ENCODE measurements at regions not wholly inside any gene's neighbourhood (a gene's known extent, or its start where the extent isn't known, plus 50 kb on each side); places are given as distances from the start of the nearest gene placed in this dataset.
"Not testable (repeated sequence)": the region's sequence is repeated elsewhere in the genome, so short reads cannot be mapped to it uniquely, and the experiment has no call there.

- H3K36me3 Mint-ChIP-seq (ENCODE audit: low read depth) = no peaks in the 10 kb centered on the region
- no peaks in the 10 kb centered on the region for H3K9me3 Mint-ChIP-seq
- H3K27ac Mint-ChIP-seq = no peak overlapping the region
- H3K27me3 Mint-ChIP-seq = peaks cover 9% of the 10 kb centered on the region
- DNase-seq = no peak
- ChIA-PET POLR2A (no interaction called here), CTCF (no interaction called here)
- H3K4me1 Mint-ChIP-seq = no peaks in the 10 kb centered on the region
- H3K4me3 Mint-ChIP-seq = no peak overlapping the region
Measured at GRCh38 chr15:77834276-77834990, 201.7 kb upstream of the LINGO1 start.

- H3K9me3 Mint-ChIP-seq = no peaks in the 10 kb centered on the region
- H3K4me3 Mint-ChIP-seq = no peak overlapping the region
- peaks cover 5% of the 10 kb centered on the region for H3K27me3 Mint-ChIP-seq
- ChIA-PET POLR2A (no interaction called here), CTCF (no interaction called here)
- H3K4me1 Mint-ChIP-seq = no peaks in the 10 kb centered on the region
- no peak overlapping the region for H3K27ac Mint-ChIP-seq
- no peak for DNase-seq
- H3K36me3 Mint-ChIP-seq (ENCODE audit: low read depth) = no peaks in the 10 kb centered on the region
Measured at GRCh38 chr15:77832874-77833273, 200.2 kb upstream of the LINGO1 start.

DNA sequence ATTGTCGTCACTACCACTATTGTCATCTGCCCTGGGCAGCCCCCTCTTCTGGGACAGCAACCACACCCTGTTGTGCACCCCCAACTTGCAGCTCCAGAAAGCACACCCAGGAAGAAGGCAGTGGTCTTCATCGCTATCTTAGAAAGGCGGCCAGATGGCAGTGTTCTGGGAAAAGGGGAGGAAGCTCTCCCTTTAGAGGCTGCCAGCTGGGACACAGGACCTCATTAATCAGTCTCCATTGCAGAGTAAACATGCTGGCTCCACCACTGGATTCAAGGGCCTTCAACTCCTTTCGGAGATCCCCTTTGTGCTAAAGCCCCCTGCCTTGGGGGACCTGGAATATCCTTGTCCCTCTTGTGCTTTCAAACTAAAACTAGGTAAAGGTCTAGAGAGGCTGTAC is 199.3 kb upstream of the LINGO1 start:
- Mint-ChIP-seq H3K36me3 (ENCODE audit: low read depth) (no peaks in the 10 kb centered on the region), H3K27me3 (peaks cover 3% of the 10 kb centered on the region), H3K9me3 (no peaks in the 10 kb centered on the region), H3K4me1 (no peaks in the 10 kb centered on the region), H3K27ac (no peak overlapping the region), H3K4me3 (no peak overlapping the region)
- ChIA-PET POLR2A (no interaction called here), CTCF (interaction anchor here (1.9 kb wide), 1 partner anchor 11 kb away, joined by 8 read pairs; no protein-coding TSS in a partner anchor)
- no peak for DNase-seq

DNA sequence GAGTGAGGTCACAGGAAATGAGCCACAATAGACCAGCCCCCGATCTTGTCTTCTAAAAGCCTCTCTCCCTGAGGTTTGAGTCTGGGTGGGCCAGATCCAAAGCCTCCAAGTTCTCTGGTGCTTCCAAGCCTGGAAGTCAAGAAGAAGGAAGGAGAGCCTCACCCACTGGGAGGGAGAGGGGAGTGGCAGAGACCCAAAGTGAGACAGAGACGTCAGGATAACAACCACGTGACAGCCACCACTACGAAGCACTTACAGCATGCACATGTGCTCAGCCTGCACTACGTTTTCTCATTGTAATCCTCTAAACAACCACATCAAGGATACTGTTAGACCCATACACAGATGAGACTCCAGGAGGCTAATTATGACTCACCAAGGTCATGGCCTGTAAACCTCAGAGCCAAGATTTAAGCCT is 197.3 kb upstream of the LINGO1 start:
- no peaks in the 10 kb centered on the region for H3K9me3 Mint-ChIP-seq
- CTCF ChIA-PET = no interaction called here
- H3K4me1 Mint-ChIP-seq = no peaks in the 10 kb centered on the region
- no peaks in the 10 kb centered on the region for H3K36me3 Mint-ChIP-seq (ENCODE audit: low read depth)
- POLR2A ChIA-PET = no interaction called here
- no peak overlapping the region for H3K4me3 Mint-ChIP-seq
- peaks cover 5% of the 10 kb centered on the region for H3K27me3 Mint-ChIP-seq
- no peak for DNase-seq
- H3K27ac Mint-ChIP-seq = no peak overlapping the region

DNA sequence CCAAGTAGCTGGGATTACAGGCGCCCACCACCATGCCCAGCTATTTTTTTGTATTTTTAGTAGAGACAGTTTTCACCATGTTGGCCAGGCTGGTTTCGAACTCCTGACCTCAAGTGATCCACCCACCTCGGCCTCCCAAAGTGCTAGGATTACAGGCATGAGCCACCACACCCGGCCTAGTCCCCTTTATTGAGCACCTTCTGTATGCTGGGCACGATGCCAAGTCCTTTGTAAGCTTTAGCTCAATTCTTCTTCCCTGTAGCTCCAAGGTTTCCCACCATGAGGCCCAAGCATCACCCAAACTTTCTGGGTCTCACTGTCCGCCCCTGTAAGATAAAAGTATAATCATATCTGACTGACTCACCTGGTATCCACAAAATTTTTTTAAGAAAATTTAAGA is 196.6 kb upstream of the LINGO1 start:
- POLR2A ChIA-PET = not testable (repeated sequence)

GRCh38 chr15:77827860-77828259 is 195.1 kb upstream of the LINGO1 start:
- H3K27ac Mint-ChIP-seq = no peak overlapping the region
- no peaks in the 10 kb centered on the region for H3K9me3 Mint-ChIP-seq
- peaks cover 9% of the 10 kb centered on the region for H3K27me3 Mint-ChIP-seq
- H3K4me1 Mint-ChIP-seq = no peaks in the 10 kb centered on the region
- DNase-seq = no peak
- ChIA-PET POLR2A (no interaction called here), CTCF (no interaction called here)
- H3K36me3 Mint-ChIP-seq (ENCODE audit: low read depth) = no peaks in the 10 kb centered on the region
- no peak overlapping the region for H3K4me3 Mint-ChIP-seq

More for the DNA sequence above, 196.6 kb upstream of the LINGO1 start:
- H3K4me1 Mint-ChIP-seq; H3K9me3 Mint-ChIP-seq; H3K27ac Mint-ChIP-seq; H3K27me3 Mint-ChIP-seq; DNase-seq; CTCF ChIA-PET; H3K4me3 Mint-ChIP-seq; H3K36me3 Mint-ChIP-seq (ENCODE audit: low read depth): not testable (repeated sequence)

DNA sequence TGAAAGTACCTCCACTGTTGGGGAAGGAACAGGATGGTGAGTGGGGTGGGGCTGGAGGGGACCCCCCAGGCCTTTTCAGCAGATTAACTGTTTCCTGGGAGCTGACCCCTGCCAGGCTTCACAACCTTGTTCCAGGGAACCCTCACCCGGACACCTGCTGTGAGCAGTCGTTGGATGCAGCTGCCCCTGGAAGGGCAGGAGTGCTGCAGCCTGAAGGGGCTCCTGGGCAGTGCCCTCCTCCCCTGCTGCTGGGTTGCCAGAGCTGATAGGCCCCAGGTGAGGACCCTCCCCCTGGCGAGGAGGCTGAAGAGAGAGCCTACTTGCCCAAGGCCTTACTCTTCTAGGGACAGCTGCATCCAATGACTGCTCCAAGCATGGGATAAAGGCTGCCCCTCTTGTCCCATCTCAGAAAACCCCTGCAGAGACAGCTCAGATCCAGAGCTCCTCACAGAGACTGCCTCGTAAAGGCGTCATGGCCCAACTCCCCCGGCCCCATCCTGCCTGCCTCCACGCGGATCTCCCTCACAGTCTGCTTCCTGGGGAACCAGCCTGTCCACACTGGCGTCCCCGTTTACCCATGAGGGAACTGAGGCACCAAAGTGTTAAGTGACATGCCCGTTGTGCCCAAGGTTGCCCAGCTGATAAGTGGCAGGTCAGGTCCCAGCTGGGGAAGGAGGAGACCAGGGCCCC is 193.4 kb upstream of the LINGO1 start:
- DNase-seq = no peak
- no peaks in the 10 kb centered on the region for H3K4me1 Mint-ChIP-seq
- H3K4me3 Mint-ChIP-seq = no peak overlapping the region
- no peaks in the 10 kb centered on the region for H3K9me3 Mint-ChIP-seq
- H3K27ac Mint-ChIP-seq = no peak overlapping the region
- CTCF ChIA-PET = no interaction called here
- POLR2A ChIA-PET = no interaction called here
- no peaks in the 10 kb centered on the region for H3K36me3 Mint-ChIP-seq (ENCODE audit: low read depth)
- H3K27me3 Mint-ChIP-seq = peaks cover 24% of the 10 kb centered on the region

GRCh38 chr15:77825546-77825945 is 192.8 kb upstream of the LINGO1 start:
- Mint-ChIP-seq H3K27me3 (peaks cover 30% of the 10 kb centered on the region), H3K9me3 (no peaks in the 10 kb centered on the region), H3K36me3 (ENCODE audit: low read depth) (no peaks in the 10 kb centered on the region), H3K4me3 (no peak overlapping the region), H3K4me1 (peaks cover 2% of the 10 kb centered on the region), H3K27ac (no peak overlapping the region)
- no peak for DNase-seq
- POLR2A ChIA-PET = no interaction called here
- CTCF ChIA-PET = no interaction called here

GRCh38 chr15:77825252-77825542 is 192.5 kb upstream of the LINGO1 start:
- Mint-ChIP-seq H3K4me3 (no peak overlapping the region), H3K9me3 (no peaks in the 10 kb centered on the region), H3K36me3 (ENCODE audit: low read depth) (no peaks in the 10 kb centered on the region), H3K4me1 (peaks cover 4% of the 10 kb centered on the region), H3K27me3 (peaks cover 33% of the 10 kb centered on the region), H3K27ac (no peak overlapping the region)
- no peak for DNase-seq
- CTCF ChIA-PET = no interaction called here
- POLR2A ChIA-PET = no interaction called here

DNA sequence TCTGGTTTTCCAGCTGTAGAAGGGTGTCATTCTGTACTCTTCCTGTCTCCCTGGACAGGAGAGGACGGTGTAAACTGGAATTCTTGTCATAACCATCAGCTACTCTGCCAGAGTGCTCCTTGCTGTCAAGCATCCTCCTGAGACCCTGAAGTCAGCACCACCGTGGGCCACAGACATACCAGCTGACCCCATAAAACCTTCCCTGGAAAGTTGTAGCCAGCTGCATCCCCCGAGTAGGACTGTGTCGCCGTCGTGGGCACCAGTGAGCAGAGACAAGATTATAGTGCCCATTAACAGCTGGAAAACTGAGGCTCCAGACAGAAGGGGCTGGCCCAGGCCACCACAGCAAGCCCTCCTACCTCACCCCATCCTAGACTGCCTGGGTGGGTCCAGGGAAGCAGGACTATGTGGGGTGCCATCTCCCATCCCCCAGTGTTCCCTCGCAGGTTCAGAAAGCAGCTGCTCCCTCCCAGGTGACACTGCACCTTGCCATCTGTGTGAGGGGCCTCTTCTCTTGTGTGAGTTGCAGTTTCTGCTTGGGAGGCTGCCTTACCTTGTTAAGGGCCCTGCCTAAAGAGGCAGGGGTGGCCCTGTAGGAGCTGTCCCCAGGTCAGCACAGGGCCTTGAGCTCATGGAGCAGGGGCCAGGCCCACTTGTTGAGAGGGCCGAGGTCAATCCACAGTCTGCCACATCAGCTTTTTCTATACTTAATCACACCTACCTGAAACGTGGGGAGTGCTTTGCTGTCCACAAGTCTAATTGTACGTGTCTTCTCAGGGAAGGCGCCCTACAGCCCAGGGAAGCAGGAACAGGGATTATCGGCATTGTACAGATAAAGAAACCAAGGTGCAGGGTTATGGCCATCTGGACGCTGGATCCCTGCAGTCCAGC is 191.9 kb upstream of the LINGO1 start:
- DNase-seq = no peak
- Mint-ChIP-seq H3K4me1 (peaks cover 4% of the 10 kb centered on the region), H3K36me3 (ENCODE audit: low read depth) (no peaks in the 10 kb centered on the region), H3K4me3 (no peak overlapping the region), H3K9me3 (no peaks in the 10 kb centered on the region), H3K27me3 (peaks cover 33% of the 10 kb centered on the region), H3K27ac (no peak overlapping the region)
- CTCF ChIA-PET = no interaction called here
- POLR2A ChIA-PET = no interaction called here

GRCh38 chr15:77823736-77824135 is 191.0 kb upstream of the LINGO1 start:
- H3K4me3 Mint-ChIP-seq = no peak overlapping the region
- ChIA-PET POLR2A (no interaction called here), CTCF (no interaction called here)
- no peaks in the 10 kb centered on the region for H3K36me3 Mint-ChIP-seq (ENCODE audit: low read depth)
- H3K9me3 Mint-ChIP-seq = no peaks in the 10 kb centered on the region
- H3K27me3 Mint-ChIP-seq = peaks cover 33% of the 10 kb centered on the region
- no peak overlapping the region for H3K27ac Mint-ChIP-seq
- DNase-seq = no peak
- H3K4me1 Mint-ChIP-seq = peaks cover 4% of the 10 kb centered on the region

DNA sequence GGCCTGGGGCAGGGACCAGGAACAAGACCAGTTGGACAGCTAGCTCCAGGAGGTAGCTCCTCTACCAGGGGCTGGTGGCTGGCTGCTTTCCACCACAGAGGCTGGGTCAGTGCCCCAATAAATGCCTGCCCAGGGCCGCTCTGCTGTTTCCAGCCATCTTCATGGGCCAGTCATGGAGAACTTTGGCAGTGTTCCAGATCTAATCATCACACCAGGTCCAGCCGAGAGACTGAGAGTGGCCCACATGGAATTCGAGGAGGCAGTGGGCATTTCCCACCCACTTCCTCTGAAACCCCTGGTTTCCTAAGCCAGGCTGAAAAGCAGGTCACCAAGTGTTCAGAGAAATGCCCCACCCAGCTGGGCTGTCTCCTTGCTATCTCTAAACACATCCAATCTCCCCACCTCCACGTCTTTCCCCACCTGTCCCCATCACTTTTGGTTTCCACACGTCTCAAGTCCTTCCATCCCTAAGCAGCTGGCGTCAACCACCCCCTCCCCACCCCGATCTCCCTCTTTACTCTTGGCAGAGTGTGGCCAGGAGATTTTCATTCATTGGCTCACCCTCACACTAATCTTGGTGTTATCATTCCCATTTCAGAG is 190.0 kb upstream of the LINGO1 start:
- CTCF ChIA-PET = interaction anchor here (2.8 kb wide), 1 partner anchor 188 kb away, joined by 20 read pairs; no protein-coding TSS in a partner anchor
- Mint-ChIP-seq H3K9me3 (no peaks in the 10 kb centered on the region), H3K27ac (no peak overlapping the region), H3K4me1 (peaks cover 4% of the 10 kb centered on the region), H3K4me3 (no peak overlapping the region), H3K36me3 (ENCODE audit: low read depth) (no peaks in the 10 kb centered on the region), H3K27me3 (peaks cover 41% of the 10 kb centered on the region)
- POLR2A ChIA-PET = no interaction called here
- no peak for DNase-seq

GRCh38 chr15:77821959-77822256 is 189.2 kb upstream of the LINGO1 start:
- CTCF ChIA-PET = interaction anchor here (1.0 to 2.8 kb wide), 4 partner anchors 10 to 192 kb away, joined by 3 to 20 read pairs (median 6); no protein-coding TSS in a partner anchor
- H3K36me3 Mint-ChIP-seq (ENCODE audit: low read depth) = no peaks in the 10 kb centered on the region
- no peak overlapping the region for H3K4me3 Mint-ChIP-seq
- no peak for DNase-seq
- H3K9me3 Mint-ChIP-seq = no peaks in the 10 kb centered on the region
- POLR2A ChIA-PET = no interaction called here
- peaks cover 4% of the 10 kb centered on the region for H3K4me1 Mint-ChIP-seq
- peaks cover 47% of the 10 kb centered on the region for H3K27me3 Mint-ChIP-seq
- H3K27ac Mint-ChIP-seq = no peak overlapping the region
